HepG2 (cell line): ENCODE measurements at regions not wholly inside any gene's neighbourhood (a gene's known extent, or its start where the extent isn't known, plus 50 kb on each side); places are given as distances from the start of the nearest gene placed in this dataset.

ENCODE experiments used
- ATAC-seq: fragments of 200-7000 bp; cut with Tn5 transposase; 3 replicates; pipeline ENCODE4 v1.9.1; 2020; ENCODE audit warnings: mild to moderate bottlenecking, moderate library complexity
- BruUV-seq: library from RNA; stranded (reverse); fragments of 400-500 nt; replicated peaks from 2 replicates; lab custom pipeline; 2021; lab: Mats Ljungman, UMichigan
- CTCF ChIA-PET: fragments of 300-600 bp; formaldehyde crosslinking; extraction: SDS; loops from one replicate; lab custom pipeline; 2021; ENCODE audit warnings: low total read pairs, inconsistent platforms, low intra/inter-chr PET ratio; lab: Yijun Ruan, JAX
- POLR2A ChIA-PET: fragments of 350-600 bp; sonication (Branson Sonifier 250); formaldehyde crosslinking; loops from one replicate; lab custom pipeline; 2020; ENCODE audit warnings: antibody characterized with exemption, inconsistent platforms; lab: Yijun Ruan, JAX
- DNase-seq: peaks from one replicate; pipeline ENCODE4 v3.0.0-alpha.2; 2015; ENCODE audit warnings: low spot score
- FAIRE-seq: peaks from 3 replicates; lab custom pipeline; 2011; peaks lifted over from hg19 to GRCh38; lab: Jason Lieb, UNC
- H2AFZ ChIP-seq: one replicate; pipeline ENCODE4 v1.6.1; 2011; ENCODE audit warnings: low read length, inconsistent platforms
- H3K27ac ChIP-seq: fragments of 300-600 bp; 3 replicates; pipeline ENCODE4 v1.8.0; 2011; ENCODE audit warnings: mixed run types, mild to moderate bottlenecking, mixed read lengths, low read length, inconsistent platforms; ENCODE audit not compliant: insufficient read depth; ENCODE audit errors: extremely low read length
- H3K27me3 ChIP-seq, 2 experiments: fragments of 200-600 bp in 1 of 2; 2 replicates in 1 of 2; 3 replicates in 1 of 2; pipeline versions ENCODE4 v1.6.0 to v1.8.0; 2011; ENCODE audit warnings: low read length in 2 of 2, mild to moderate bottlenecking in 2 of 2, moderate library complexity in 2 of 2, inconsistent platforms in 1 of 2; ENCODE audit not compliant: insufficient read depth in 2 of 2, control insufficient read depth in 1 of 2
- H3K36me3 ChIP-seq, 2 experiments: fragments of 200-600 bp in 1 of 2; replicated peaks in 1 of 2; 2 replicates in 1 of 2; 3 replicates in 1 of 2; pipeline versions ENCODE4 v1.5.1 to v1.8.0; 2011; ENCODE audit warnings: low read length in 2 of 2, inconsistent platforms in 1 of 2; ENCODE audit not compliant: insufficient read depth in 2 of 2, control insufficient read depth in 1 of 2
- H3K4me1 ChIP-seq: 2 replicates; pipeline ENCODE4 v1.5.1; 2012; ENCODE audit warnings: low read length, inconsistent platforms; ENCODE audit not compliant: insufficient read depth
- H3K4me2 ChIP-seq: 2 replicates; pipeline ENCODE4 v1.6.0; 2011; ENCODE audit warnings: low read depth, low read length, inconsistent platforms
- H3K4me3 ChIP-seq, 3 experiments: fragments of 200-600 bp in 1 of 3; sonication (generic), shearing (Covaris generic) in 1 of 3; replicated peaks in 1 of 3; 2 replicates each; pipeline ENCODE4 v1.5.1; 2011 to 2016; ENCODE audit warnings: low read length in 3 of 3, inconsistent platforms in 2 of 3, low read depth in 2 of 3, mild to moderate bottlenecking in 2 of 3, control low read depth in 1 of 3, mixed read lengths in 1 of 3; ENCODE audit not compliant: insufficient read depth in 1 of 3
- H3K79me2 ChIP-seq: one replicate; pipeline ENCODE4 v1.6.1; 2011; ENCODE audit warnings: low read length, inconsistent platforms; ENCODE audit not compliant: insufficient read depth
- H3K9ac ChIP-seq: 2 replicates; pipeline ENCODE4 v1.6.0; 2011; ENCODE audit warnings: mild to moderate bottlenecking, low read depth, low read length, inconsistent platforms; ENCODE audit not compliant: insufficient read depth
- H3K9me3 ChIP-seq: 2 replicates; pipeline ENCODE4 v1.5.1; 2012; ENCODE audit warnings: mild to moderate bottlenecking, low read length
- H4K20me1 ChIP-seq: 2 replicates; pipeline ENCODE4 v1.6.0; 2011; ENCODE audit warnings: inconsistent platforms, mild to moderate bottlenecking, low read length, moderate library complexity; ENCODE audit not compliant: insufficient read depth
- FOXJ3 ChIP-seq: sonication (generic); formaldehyde crosslinking; IDR thresholded peaks from 2 replicates; pipeline ENCODE4 v1.4.0; 2020; ENCODE audit warnings: missing genetic modification reagents, mild to moderate bottlenecking, borderline replicate concordance
- FOXM1 ChIP-seq: sonication (generic); formaldehyde crosslinking; IDR thresholded peaks from 2 replicates; pipeline ENCODE4 v1.5.0; 2020; ENCODE audit warnings: missing genetic modification reagents
- IRF2 ChIP-seq: IDR thresholded peaks from 2 replicates; pipeline ENCODE4 v1.6.1; 2018; ENCODE audit warnings: missing genetic modification reagents, missing compliant biosample characterization
- SIX1 ChIP-seq: sonication (generic); formaldehyde crosslinking; IDR thresholded peaks from 2 replicates; pipeline ENCODE4 v1.4.0; 2020; ENCODE audit warnings: missing genetic modification reagents, borderline replicate concordance
- ZNF629 ChIP-seq: sonication (generic); formaldehyde crosslinking; conservative IDR thresholded peaks from 2 replicates; pipeline ENCODE4 v1.5.0; 2020; ENCODE audit warnings: missing genetic modification reagents
- ZNF678 ChIP-seq: sonication (generic); formaldehyde crosslinking; IDR thresholded peaks from 2 replicates; pipeline ENCODE4 v1.4.0; 2020; ENCODE audit warnings: mild to moderate bottlenecking, missing genetic modification reagents
- ZNF768 ChIP-seq: sonication (generic); formaldehyde crosslinking; IDR thresholded peaks from 2 replicates; pipeline ENCODE4 v1.4.0; 2020; ENCODE audit warnings: missing genetic modification reagents
- WGBS: methylation state at CpG from one replicate; pipeline ENCODE4 v1.1.6; 2017; ENCODE audit warnings: low lambda C conversion rate; 5-methylcytosine and 5-hydroxymethylcytosine counted together
- in situ Hi-C: cut with HindIII; loops from 2 replicates; pipeline ENCODE4 v1.10.0; 2017; ENCODE audit warnings: low pct_unique_long_range_greater_than_20kb; ENCODE audit not compliant: extremely low pct_ligation_motif_present
- intact Hi-C: fragments of 100-400 bp; cut with micrococcal nuclease; formaldehyde crosslinking; loops from one replicate; pipeline ENCODE4 v1.10.0; 2022; ENCODE audit not compliant: unreplicated experiment

GRCh38 chr22:27594020-27594419 lies 207.5 kb downstream of the MN1 start:
- TF ChIP-seq IRF2 (CRISPR knock-in tag) (no peak), ZNF768 (CRISPR knock-in tag) (peak; percentile 56; the same call in 1 of the 2 replicates), FOXJ3 (CRISPR knock-in tag) (no peak), ZNF678 (CRISPR knock-in tag) (no peak), SIX1 (no peak)
- Histone ChIP-seq H3K79me2 (no peaks in the 10 kb centered on the region), H3K4me1 (peaks cover 9% of the 10 kb centered on the region; the same call in 1 of the 2 replicates), H3K4me2 (no peak overlapping the region), H3K9me3 (no peaks in the 10 kb centered on the region), H3K27ac (no peak overlapping the region), H2AFZ (no peak overlapping the region), H3K36me3 (no peaks in the 10 kb centered on the region), H3K27me3 (peaks cover 2 to 5% of the 10 kb centered on the region in 2 experiments; a peak in 1 of 5 replicates), H3K9ac (no peak overlapping the region), H4K20me1 (no peaks in the 10 kb centered on the region), H3K4me3 (no peak overlapping the region)
- DNase-seq (no peak), ATAC-seq (no peak), FAIRE-seq (no peak)
- in situ Hi-C loops (no loop called here), intact Hi-C loops (no loop called here)
- CTCF ChIA-PET = no interaction called here
- no CpG with 5 or more reads among the region's 2 CpGs for WGBS
- no TSS peak for BruUV-seq
- POLR2A ChIA-PET = no interaction called here

- in situ Hi-C loops = no loop called here
- no peak for ATAC-seq
- intact Hi-C loops = no loop called here
- FAIRE-seq = no peak
- Histone ChIP-seq H3K27ac (no peak overlapping the region), H3K9me3 (no peaks in the 10 kb centered on the region), H3K4me2 (no peak overlapping the region), H4K20me1 (no peaks in the 10 kb centered on the region), H2AFZ (no peak overlapping the region), H3K36me3 (no peaks in the 10 kb centered on the region), H3K4me3 (no peak overlapping the region), H3K4me1 (peaks cover 9% of the 10 kb centered on the region; the same call in 1 of the 2 replicates), H3K9ac (no peak overlapping the region), H3K79me2 (no peaks in the 10 kb centered on the region), H3K27me3 (peaks cover 2 to 5% of the 10 kb centered on the region in 2 experiments; a peak in 1 of 5 replicates)
- BruUV-seq = no TSS peak
- no peak for DNase-seq
- 27% methylated on average over 6 of the region's 7 CpGs for whole genome bisulfite sequencing
- CTCF ChIA-PET = no interaction called here
- TF ChIP-seq ZNF629 (CRISPR knock-in tag) (peak; percentile 43; the same call in 1 of the 2 replicates), FOXM1 (CRISPR knock-in tag) (no peak)
- POLR2A ChIA-PET = no interaction called here
These were observed 207.0 kb downstream of the MN1 start for GRCh38 chr22:27594474-27595134.
